HEK293 (cell line): ENCODE measurements at regions not wholly inside any gene's neighbourhood (a gene's known extent, or its start where the extent isn't known, plus 50 kb on each side); places are given as distances from the start of the nearest gene placed in this dataset.

Source experiments
- CTCF ChIA-PET: fragments of 350-600 bp; formaldehyde crosslinking; extraction: SDS; loops from one replicate; lab custom pipeline; 2021; ENCODE audit warnings: antibody characterized with exemption; lab: Yijun Ruan, JAX
- POLR2A ChIA-PET: fragments of 300-600 bp; formaldehyde crosslinking; extraction: SDS; loops from one replicate; lab custom pipeline; 2020; ENCODE audit warnings: antibody characterized with exemption, inconsistent platforms; lab: Yijun Ruan, JAX
- H3K27ac ChIP-seq: fragments of 200-500 bp; sonication (Bioruptor generic); 2 replicates; pipeline ENCODE4 v1.5.1; 2014; ENCODE audit warnings: low read depth, low read length, control low read depth, inconsistent platforms; ENCODE audit errors: extremely low read depth
- H3K36me3 ChIP-seq, 2 experiments: fragments of 200-500 bp in 1 of 2; sonication (Bioruptor generic) in 1 of 2; 1 replicate in 1 of 2; 2 replicates in 1 of 2; pipeline ENCODE4 v1.5.1; 2014 to 2017; ENCODE audit warnings: inconsistent platforms in 2 of 2, low read length in 2 of 2; ENCODE audit not compliant: control insufficient read depth in 2 of 2, insufficient read depth in 1 of 2
- H3K4me1 ChIP-seq: fragments of 200-500 bp; sonication (Bioruptor generic); 2 replicates; pipeline ENCODE4 v1.5.1; 2014; ENCODE audit warnings: mild to moderate bottlenecking, low read length, inconsistent platforms; ENCODE audit not compliant: control insufficient read depth, insufficient read depth
- H3K4me3 ChIP-seq: 2 replicates; pipeline ENCODE4 v1.5.1; 2011; ENCODE audit warnings: low read depth, mild to moderate bottlenecking, control low read depth, low read length, moderate library complexity
- H3K9me3 ChIP-seq: fragments of 200-500 bp; sonication (Bioruptor generic); 2 replicates; pipeline ENCODE4 v1.5.1; 2014; ENCODE audit warnings: low read depth, low read length, inconsistent platforms; ENCODE audit not compliant: control insufficient read depth, insufficient read depth
- GLIS2 ChIP-seq: fragments of 450-650 bp; formaldehyde crosslinking; IDR thresholded peaks from 2 replicates; pipeline ENCODE4 v1.5.1; 2016; ENCODE audit warnings: missing biosample characterization, missing genetic modification characterization
- ZIC2 ChIP-seq: fragments of 450-650 bp; formaldehyde crosslinking; IDR thresholded peaks from 2 replicates; pipeline ENCODE4 v1.5.1; 2016; ENCODE audit warnings: missing biosample characterization, missing genetic modification characterization
- ZNF239 ChIP-seq: fragments of 450-650 bp; formaldehyde crosslinking; IDR thresholded peaks from 2 replicates; pipeline ENCODE4 v1.5.1; 2016; ENCODE audit warnings: missing biosample characterization, missing genetic modification characterization
- ZNF391 ChIP-seq: fragments of 450-650 bp; formaldehyde crosslinking; IDR thresholded peaks from 2 replicates; pipeline ENCODE4 v1.5.1; 2016; ENCODE audit warnings: low read depth, missing biosample characterization, missing genetic modification characterization, borderline replicate concordance
- ZNF416 ChIP-seq: fragments of 450-650 bp; formaldehyde crosslinking; IDR thresholded peaks from 2 replicates; pipeline ENCODE4 v1.5.1; 2016; ENCODE audit warnings: missing biosample characterization, missing genetic modification characterization
- ZNF433 ChIP-seq: fragments of 450-650 bp; formaldehyde crosslinking; IDR thresholded peaks from 2 replicates; pipeline ENCODE4 v1.5.1; 2016; ENCODE audit warnings: missing biosample characterization, missing genetic modification characterization, low read depth
- ZNF48 ChIP-seq: fragments of 450-650 bp; formaldehyde crosslinking; IDR thresholded peaks from 2 replicates; pipeline ENCODE4 v1.5.1; 2016; ENCODE audit warnings: missing biosample characterization, missing genetic modification characterization
- ZNF530 ChIP-seq: fragments of 450-650 bp; formaldehyde crosslinking; IDR thresholded peaks from 2 replicates; pipeline ENCODE4 v1.5.1; 2016; ENCODE audit warnings: low read depth, missing biosample characterization, missing genetic modification characterization
- ZNF571 ChIP-seq: fragments of 450-650 bp; formaldehyde crosslinking; IDR thresholded peaks from 2 replicates; pipeline ENCODE4 v1.5.0; 2017; ENCODE audit warnings: missing biosample characterization, missing genetic modification characterization
- ZNF596 ChIP-seq: fragments of 450-650 bp; IDR thresholded peaks from 2 replicates; pipeline ENCODE4 v1.5.0; 2018; ENCODE audit warnings: missing biosample characterization, mild to moderate bottlenecking, missing genetic modification characterization, moderate library complexity
- ZNF660 ChIP-seq: fragments of 450-650 bp; IDR thresholded peaks from 2 replicates; pipeline ENCODE4 v1.5.1; 2018; ENCODE audit warnings: missing biosample characterization, mild to moderate bottlenecking, missing genetic modification characterization
- ZNF677 ChIP-seq: fragments of 450-650 bp; IDR thresholded peaks from 2 replicates; pipeline ENCODE4 v1.5.0; 2018; ENCODE audit warnings: missing biosample characterization, mild to moderate bottlenecking, missing genetic modification characterization, moderate library complexity
- ZSCAN30 ChIP-seq: fragments of 450-650 bp; IDR thresholded peaks from 2 replicates; pipeline ENCODE4 v1.5.1; 2018; ENCODE audit warnings: missing biosample characterization, mild to moderate bottlenecking, missing genetic modification characterization, moderate library complexity
- ZXDB ChIP-seq: fragments of 450-650 bp; formaldehyde crosslinking; IDR thresholded peaks from 2 replicates; pipeline ENCODE4 v1.5.1; 2016; ENCODE audit warnings: missing biosample characterization, missing genetic modification characterization
- TF ChIP-seq, protein P1 (sequence below): fragments of 450-650 bp; formaldehyde crosslinking; IDR thresholded peaks from 2 replicates; pipeline ENCODE4 v1.5.1; 2016; ENCODE audit warnings: missing biosample characterization, missing genetic modification characterization
- TF ChIP-seq, protein P2 (sequence below): fragments of 450-650 bp; formaldehyde crosslinking; IDR thresholded peaks from 2 replicates; pipeline ENCODE4 v1.5.1; 2016; ENCODE audit warnings: missing biosample characterization, missing genetic modification characterization, low read depth
- TF ChIP-seq, protein P3 (sequence below): fragments of 450-650 bp; formaldehyde crosslinking; IDR thresholded peaks from 2 replicates; pipeline ENCODE4 v1.5.1; 2016; ENCODE audit warnings: missing biosample characterization, missing genetic modification characterization
- TF ChIP-seq, protein P4 (sequence below): fragments of 450-650 bp; formaldehyde crosslinking; IDR thresholded peaks from 2 replicates; pipeline ENCODE4 v1.5.1; 2016; ENCODE audit warnings: missing biosample characterization, missing genetic modification characterization
- TF ChIP-seq, protein P5 (sequence below): fragments of 450-650 bp; formaldehyde crosslinking; IDR thresholded peaks from 2 replicates; pipeline ENCODE4 v1.5.1; 2017; ENCODE audit warnings: missing biosample characterization, missing genetic modification characterization

DNA sequence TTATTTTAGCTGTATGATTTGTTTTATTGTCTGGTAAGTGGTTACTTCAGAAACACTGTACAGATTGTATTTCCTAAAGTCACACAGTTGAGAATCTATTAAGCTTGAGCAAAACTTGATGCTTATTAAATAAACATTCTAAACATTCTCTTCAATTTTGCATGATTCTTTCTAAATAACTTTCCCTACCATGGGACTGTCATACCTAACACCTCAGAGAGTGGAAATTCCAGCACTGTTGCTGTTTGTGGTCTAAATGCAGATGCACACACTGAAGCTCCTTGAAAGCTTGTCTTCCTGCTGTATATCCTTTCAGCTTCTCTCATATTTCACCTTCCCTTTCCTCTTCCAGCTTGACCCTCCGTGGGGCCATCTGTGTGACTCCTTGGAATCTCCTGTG lies 392.0 kb downstream of the LRIG3 start:
- CTCF ChIA-PET = interaction anchor here (0.5 to 0.7 kb wide), 3 partner anchors 14 to 545 kb away, joined by 3 read pairs; no protein-coding TSS in a partner anchor
- no peaks in the 10 kb centered on the region for H3K4me1 ChIP-seq
- H3K27ac ChIP-seq = no peak overlapping the region
- POLR2A ChIA-PET = no interaction called here
- no peak overlapping the region for H3K4me3 ChIP-seq
- TF ChIP-seq ZNF660 = no peak
- no peak for TF ChIP-seq ZNF677 (tag by site-specific recombination)
- TF ChIP-seq ZIC2 = no peak
- no peak for TF ChIP-seq GLIS2 (tag by site-specific recombination)
- TF ChIP-seq ZNF48 (tag by site-specific recombination) = no peak
- TF ChIP-seq ZNF416 (tag by site-specific recombination) = no peak
- no peak for TF ChIP-seq ZSCAN30
- TF ChIP-seq, protein P1, sequence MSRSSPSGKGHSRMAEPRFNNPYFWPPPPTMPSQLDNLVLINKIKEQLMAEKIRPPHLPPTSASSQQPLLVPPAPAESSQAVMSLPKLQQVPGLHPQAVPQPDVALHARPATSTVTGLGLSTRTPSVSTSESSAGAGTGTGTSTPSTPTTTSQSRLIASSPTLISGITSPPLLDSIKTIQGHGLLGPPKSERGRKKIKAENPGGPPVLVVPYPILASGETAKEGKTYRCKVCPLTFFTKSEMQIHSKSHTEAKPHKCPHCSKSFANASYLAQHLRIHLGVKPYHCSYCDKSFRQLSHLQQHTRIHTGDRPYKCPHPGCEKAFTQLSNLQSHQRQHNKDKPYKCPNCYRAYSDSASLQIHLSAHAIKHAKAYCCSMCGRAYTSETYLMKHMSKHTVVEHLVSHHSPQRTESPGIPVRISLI (tag by site-specific recombination) = no peak
- no peak for TF ChIP-seq ZNF239 (tag by site-specific recombination)
- no peak for TF ChIP-seq ZNF433 (tag by site-specific recombination)
- no peak for TF ChIP-seq ZNF571 (tag by site-specific recombination)
- TF ChIP-seq, protein P2, sequence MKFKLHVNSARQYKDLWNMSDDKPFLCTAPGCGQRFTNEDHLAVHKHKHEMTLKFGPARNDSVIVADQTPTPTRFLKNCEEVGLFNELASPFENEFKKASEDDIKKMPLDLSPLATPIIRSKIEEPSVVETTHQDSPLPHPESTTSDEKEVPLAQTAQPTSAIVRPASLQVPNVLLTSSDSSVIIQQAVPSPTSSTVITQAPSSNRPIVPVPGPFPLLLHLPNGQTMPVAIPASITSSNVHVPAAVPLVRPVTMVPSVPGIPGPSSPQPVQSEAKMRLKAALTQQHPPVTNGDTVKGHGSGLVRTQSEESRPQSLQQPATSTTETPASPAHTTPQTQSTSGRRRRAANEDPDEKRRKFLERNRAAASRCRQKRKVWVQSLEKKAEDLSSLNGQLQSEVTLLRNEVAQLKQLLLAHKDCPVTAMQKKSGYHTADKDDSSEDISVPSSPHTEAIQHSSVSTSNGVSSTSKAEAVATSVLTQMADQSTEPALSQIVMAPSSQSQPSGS (tag by site-specific recombination) = no peak
- TF ChIP-seq ZNF391 (tag by site-specific recombination) = no peak
- no peak for TF ChIP-seq ZNF530 (tag by site-specific recombination)
- no peak for TF ChIP-seq ZXDB (tag by site-specific recombination)
- TF ChIP-seq, protein P3, sequence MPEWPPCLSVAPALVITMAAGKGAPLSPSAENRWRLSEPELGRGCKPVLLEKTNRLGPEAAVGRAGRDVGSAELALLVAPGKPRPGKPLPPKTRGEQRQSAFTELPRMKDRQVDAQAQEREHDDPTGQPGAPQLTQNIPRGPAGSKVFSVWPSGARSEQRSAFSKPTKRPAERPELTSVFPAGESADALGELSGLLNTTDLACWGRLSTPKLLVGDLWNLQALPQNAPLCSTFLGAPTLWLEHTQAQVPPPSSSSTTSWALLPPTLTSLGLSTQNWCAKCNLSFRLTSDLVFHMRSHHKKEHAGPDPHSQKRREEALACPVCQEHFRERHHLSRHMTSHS (tag by site-specific recombination) = no peak
- TF ChIP-seq, protein P4, sequence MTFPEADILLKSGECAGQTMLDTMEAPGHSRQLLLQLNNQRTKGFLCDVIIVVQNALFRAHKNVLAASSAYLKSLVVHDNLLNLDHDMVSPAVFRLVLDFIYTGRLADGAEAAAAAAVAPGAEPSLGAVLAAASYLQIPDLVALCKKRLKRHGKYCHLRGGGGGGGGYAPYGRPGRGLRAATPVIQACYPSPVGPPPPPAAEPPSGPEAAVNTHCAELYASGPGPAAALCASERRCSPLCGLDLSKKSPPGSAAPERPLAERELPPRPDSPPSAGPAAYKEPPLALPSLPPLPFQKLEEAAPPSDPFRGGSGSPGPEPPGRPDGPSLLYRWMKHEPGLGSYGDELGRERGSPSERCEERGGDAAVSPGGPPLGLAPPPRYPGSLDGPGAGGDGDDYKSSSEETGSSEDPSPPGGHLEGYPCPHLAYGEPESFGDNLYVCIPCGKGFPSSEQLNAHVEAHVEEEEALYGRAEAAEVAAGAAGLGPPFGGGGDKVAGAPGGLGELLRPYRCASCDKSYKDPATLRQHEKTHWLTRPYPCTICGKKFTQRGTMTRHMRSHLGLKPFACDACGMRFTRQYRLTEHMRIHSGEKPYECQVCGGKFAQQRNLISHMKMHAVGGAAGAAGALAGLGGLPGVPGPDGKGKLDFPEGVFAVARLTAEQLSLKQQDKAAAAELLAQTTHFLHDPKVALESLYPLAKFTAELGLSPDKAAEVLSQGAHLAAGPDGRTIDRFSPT (tag by site-specific recombination) = no peak
- TF ChIP-seq, protein P5, sequence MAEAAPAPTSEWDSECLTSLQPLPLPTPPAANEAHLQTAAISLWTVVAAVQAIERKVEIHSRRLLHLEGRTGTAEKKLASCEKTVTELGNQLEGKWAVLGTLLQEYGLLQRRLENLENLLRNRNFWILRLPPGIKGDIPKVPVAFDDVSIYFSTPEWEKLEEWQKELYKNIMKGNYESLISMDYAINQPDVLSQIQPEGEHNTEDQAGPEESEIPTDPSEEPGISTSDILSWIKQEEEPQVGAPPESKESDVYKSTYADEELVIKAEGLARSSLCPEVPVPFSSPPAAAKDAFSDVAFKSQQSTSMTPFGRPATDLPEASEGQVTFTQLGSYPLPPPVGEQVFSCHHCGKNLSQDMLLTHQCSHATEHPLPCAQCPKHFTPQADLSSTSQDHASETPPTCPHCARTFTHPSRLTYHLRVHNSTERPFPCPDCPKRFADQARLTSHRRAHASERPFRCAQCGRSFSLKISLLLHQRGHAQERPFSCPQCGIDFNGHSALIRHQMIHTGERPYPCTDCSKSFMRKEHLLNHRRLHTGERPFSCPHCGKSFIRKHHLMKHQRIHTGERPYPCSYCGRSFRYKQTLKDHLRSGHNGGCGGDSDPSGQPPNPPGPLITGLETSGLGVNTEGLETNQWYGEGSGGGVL (tag by site-specific recombination) = no peak
- no peak for TF ChIP-seq ZNF596
- no peaks in the 10 kb centered on the region for H3K36me3 ChIP-seq
- no peaks in the 10 kb centered on the region for H3K9me3 ChIP-seq
